ENCODE measurements at regions not wholly inside any gene's neighbourhood (a gene's known extent, or its start where the extent isn't known, plus 50 kb on each side); places are given as distances from the start of the nearest gene placed in this dataset.

DNA sequence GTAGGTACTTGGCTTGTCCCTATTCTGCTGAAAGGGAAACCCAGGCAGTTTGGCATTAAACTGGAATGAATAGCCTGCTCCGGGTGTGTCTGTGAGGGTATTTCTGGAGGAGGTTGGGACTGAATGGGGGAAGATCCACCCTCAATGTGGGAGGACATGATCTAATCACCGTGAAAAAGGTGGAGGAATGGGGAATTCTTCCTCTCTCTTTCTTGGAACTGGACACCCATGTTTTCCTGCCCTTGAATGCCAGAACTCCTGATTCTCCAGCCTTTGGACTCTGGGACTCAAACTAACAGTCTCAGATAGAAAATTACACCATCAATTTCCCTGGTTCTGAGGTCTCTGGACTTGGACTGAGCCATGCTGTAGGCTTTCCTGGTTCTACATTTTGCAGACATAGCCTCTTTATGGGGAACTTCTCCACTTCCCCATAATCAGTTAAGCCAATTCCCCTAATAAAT, 391.7 kb downstream of the EDEM1 start:
- no peak for TF ChIP-seq EP300 (IDR thresholded peaks at IDR 0.05)
- no peak for TF ChIP-seq POLR2A (IDR thresholded peaks at IDR 0.05)
- no peak for TF ChIP-seq CTCF (IDR thresholded peaks at IDR 0.05)
- TF ChIP-seq POLR2AphosphoS5 (IDR thresholded peaks at IDR 0.05), result no peak
- no peak overlapping the region for H3K4me3 ChIP-seq
- no peaks in the 10 kb centered on the region for H3K36me3 ChIP-seq
- no peaks in the 10 kb centered on the region for H3K4me1 ChIP-seq
- no peak for DNase-seq (ENCODE audit: low spot score in 2 of 2)
- no peaks in the 10 kb centered on the region for H3K27me3 ChIP-seq
- H3K27ac ChIP-seq, result no peak overlapping the region
- peaks cover 3% of the 10 kb centered on the region for H3K9me3 ChIP-seq
- WGBS, result 58% methylated on average over 2 of the region's 2 CpGs

GRCh38 chr3:5579946-5580345, 392.4 kb downstream of the EDEM1 start:
- TF ChIP-seq EP300 (IDR thresholded peaks at IDR 0.05), result no peak
- no peak for TF ChIP-seq CTCF (IDR thresholded peaks at IDR 0.05)
- no peak for TF ChIP-seq POLR2AphosphoS5 (IDR thresholded peaks at IDR 0.05)
- TF ChIP-seq POLR2A (IDR thresholded peaks at IDR 0.05), result no peak
- no peak for DNase-seq (ENCODE audit: low spot score in 2 of 2)
- Histone ChIP-seq H3K36me3 (no peaks in the 10 kb centered on the region), H3K4me1 (no peaks in the 10 kb centered on the region), H3K4me3 (no peak overlapping the region), H3K9me3 (peaks cover 3% of the 10 kb centered on the region), H3K27ac (no peak overlapping the region), H3K27me3 (no peaks in the 10 kb centered on the region)
- WGBS, result 82% methylated on average over 4 of the region's 4 CpGs

DNA sequence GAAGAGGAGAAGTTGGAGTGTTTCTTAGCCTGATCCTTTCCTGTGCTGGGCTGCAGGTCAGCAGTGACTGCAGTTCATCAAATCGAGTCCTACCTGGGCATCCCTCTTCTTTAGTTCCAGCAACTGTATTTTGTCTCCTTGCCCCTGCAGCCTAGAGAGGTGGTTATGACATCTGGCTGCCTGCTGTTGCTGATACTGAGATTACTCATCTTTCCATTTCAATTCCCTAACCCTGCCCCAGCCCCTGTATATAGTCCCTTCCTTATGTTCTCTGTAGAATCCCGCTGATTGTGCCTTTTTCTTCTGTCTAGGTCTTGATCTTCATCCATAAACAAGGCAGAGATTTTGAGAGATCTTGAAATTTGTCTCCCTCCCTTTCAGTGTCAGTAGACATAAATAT, 393.3 kb downstream of the EDEM1 start:
- 79% methylated on average over 2 of the region's 2 CpGs for WGBS
- H3K4me1 ChIP-seq, result no peaks in the 10 kb centered on the region
- no peak overlapping the region for H3K4me3 ChIP-seq
- no peaks in the 10 kb centered on the region for H3K36me3 ChIP-seq
- H3K9me3 ChIP-seq, result peaks cover 3% of the 10 kb centered on the region
- no peaks in the 10 kb centered on the region for H3K27me3 ChIP-seq
- DNase-seq (ENCODE audit: low spot score in 2 of 2), result no peak
- TF ChIP-seq POLR2AphosphoS5 (IDR thresholded peaks at IDR 0.05), result no peak
- no peak for TF ChIP-seq CTCF (IDR thresholded peaks at IDR 0.05)
- TF ChIP-seq POLR2A (IDR thresholded peaks at IDR 0.05), result no peak
- no peak for TF ChIP-seq EP300 (IDR thresholded peaks at IDR 0.05)
- H3K27ac ChIP-seq, result no peak overlapping the region

DNA sequence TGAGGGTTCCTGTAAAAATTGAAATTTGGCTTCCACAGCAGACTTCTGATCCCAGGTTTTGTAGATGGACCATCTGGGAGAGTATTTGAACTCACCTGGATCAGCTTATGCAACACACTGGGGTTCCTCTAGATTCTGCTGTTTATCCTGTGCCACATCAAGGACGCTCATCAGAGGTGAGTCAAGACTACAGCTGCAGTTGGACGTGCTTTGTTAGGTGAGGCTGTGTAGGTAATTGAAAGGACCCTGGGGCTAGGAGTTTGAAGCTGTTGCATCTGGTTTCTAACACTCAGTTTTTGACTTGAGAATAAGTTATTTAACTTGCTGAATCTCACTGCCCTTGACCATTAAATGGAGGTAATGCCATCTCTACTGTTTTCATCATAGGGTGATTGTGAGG, 394.2 kb downstream of the EDEM1 start:
- H3K27ac ChIP-seq, result no peak overlapping the region
- H3K4me1 ChIP-seq, result no peaks in the 10 kb centered on the region
- no peaks in the 10 kb centered on the region for H3K27me3 ChIP-seq
- WGBS, result 71% methylated on average over 2 of the region's 2 CpGs
- H3K4me3 ChIP-seq, result no peak overlapping the region
- TF ChIP-seq POLR2AphosphoS5 (IDR thresholded peaks at IDR 0.05), result no peak
- TF ChIP-seq EP300 (IDR thresholded peaks at IDR 0.05), result no peak
- TF ChIP-seq CTCF (IDR thresholded peaks at IDR 0.05), result no peak
- TF ChIP-seq POLR2A (IDR thresholded peaks at IDR 0.05), result no peak
- no peaks in the 10 kb centered on the region for H3K36me3 ChIP-seq
- no peak for DNase-seq (ENCODE audit: low spot score in 2 of 2)
- H3K9me3 ChIP-seq, result peaks cover 3% of the 10 kb centered on the region

GRCh38 chr3:5583920-5584319, 396.4 kb downstream of the EDEM1 start:
- TF ChIP-seq CTCF (IDR thresholded peaks at IDR 0.05) (no peak), POLR2AphosphoS5 (IDR thresholded peaks at IDR 0.05) (no peak), EP300 (IDR thresholded peaks at IDR 0.05) (no peak), POLR2A (IDR thresholded peaks at IDR 0.05) (no peak)
- WGBS, result 17% methylated on average over 4 of the region's 4 CpGs

More at GRCh38 chr3:5583920-5584319, 396.4 kb downstream of the EDEM1 start:
- H3K27me3 ChIP-seq, result no peaks in the 10 kb centered on the region
- DNase-seq (ENCODE audit: low spot score in 2 of 2), result no peak
- H3K4me3 ChIP-seq, result no peak overlapping the region
- H3K36me3 ChIP-seq, result no peaks in the 10 kb centered on the region
- H3K4me1 ChIP-seq, result no peaks in the 10 kb centered on the region
- H3K9me3 ChIP-seq, result peaks cover 3% of the 10 kb centered on the region
- no peak overlapping the region for H3K27ac ChIP-seq
